IMR-90 (cell line): ENCODE measurements at regions not wholly inside any gene's neighbourhood (a gene's known extent, or its start where the extent isn't known, plus 50 kb on each side); places are given as distances from the start of the nearest gene placed in this dataset.

Experiments
- ATAC-seq: fragments of 200-7000 bp; cut with Tn5 transposase; 2 replicates; pipeline ENCODE4 v1.9.1; 2020; ENCODE audit warnings: low read depth, mild to moderate bottlenecking, moderate library complexity
- BruUV-seq: library from RNA; stranded (reverse); fragments of 400-500 nt; replicated peaks from 2 replicates; lab custom pipeline; 2021; lab: Mats Ljungman, UMichigan
- CTCF ChIA-PET: fragments of 300-600 bp; formaldehyde crosslinking; extraction: SDS; loops from one replicate; lab custom pipeline; 2021; ENCODE audit warnings: antibody characterized with exemption; lab: Yijun Ruan, JAX
- POLR2A ChIA-PET: fragments of 300-600 bp; sonication (Branson Sonifier 250); formaldehyde crosslinking; loops from one replicate; lab custom pipeline; 2022; ENCODE audit warnings: antibody characterized with exemption; ENCODE audit not compliant: unreplicated experiment; lab: Charles Lee
- DNase-seq: peaks from one replicate; pipeline ENCODE4 v3.0.0; 2013
- H2AFZ ChIP-seq: replicated peaks from 2 replicates; pipeline ENCODE3; 2013; ENCODE audit warnings: low read length, mild to moderate bottlenecking; ENCODE audit not compliant: poor library complexity
- H2AK5ac ChIP-seq: 2 replicates; pipeline ENCODE4 v1.6.1; 2013; ENCODE audit warnings: low read depth, low read length, inconsistent platforms
- H2AK9ac ChIP-seq: replicated peaks from 2 replicates; pipeline ENCODE3; 2013; ENCODE audit warnings: mild to moderate bottlenecking, low read depth, low read length, moderate library complexity; ENCODE audit not compliant: poor library complexity
- H2BK120ac ChIP-seq: 2 replicates; pipeline ENCODE4 v1.6.1; 2013; ENCODE audit warnings: low read depth, low read length, inconsistent platforms
- H2BK15ac ChIP-seq: 3 replicates; pipeline ENCODE4 v1.6.1; 2013; ENCODE audit warnings: low read depth, low read length, inconsistent platforms
- H2BK20ac ChIP-seq: 2 replicates; pipeline ENCODE4 v1.6.1; 2013; ENCODE audit warnings: low read depth, mild to moderate bottlenecking, inconsistent platforms, low read length, moderate library complexity
- H2BK5ac ChIP-seq: 2 replicates; pipeline ENCODE4 v1.6.1; 2013; ENCODE audit warnings: mild to moderate bottlenecking, low read depth, low read length, inconsistent platforms; ENCODE audit not compliant: poor library complexity, severe bottlenecking
- H3K14ac ChIP-seq: replicated peaks from 2 replicates; pipeline ENCODE4 v1.6.1; 2013; ENCODE audit warnings: low read depth, low read length, inconsistent platforms
- H3K18ac ChIP-seq: 2 replicates; pipeline ENCODE4 v1.6.1; 2013; ENCODE audit warnings: low read depth, low read length, control low read depth
- H3K23ac ChIP-seq: 2 replicates; pipeline ENCODE4 v1.6.1; 2013; ENCODE audit warnings: low read depth, low read length, inconsistent platforms
- H3K27ac ChIP-seq: 2 replicates; pipeline ENCODE4 v1.5.1; 2013; ENCODE audit warnings: mild to moderate bottlenecking, control low read depth, low read length; ENCODE audit not compliant: insufficient read depth
- H3K27me3 ChIP-seq: 2 replicates; pipeline ENCODE4 v1.6.1; 2013; ENCODE audit warnings: low read length; ENCODE audit not compliant: control insufficient read depth, insufficient read depth
- H3K36me3 ChIP-seq: 2 replicates; pipeline ENCODE4 v1.6.1; 2013; ENCODE audit warnings: low read length, mixed read lengths; ENCODE audit not compliant: control insufficient read depth, insufficient read depth
- H3K4ac ChIP-seq: 2 replicates; pipeline ENCODE4 v1.6.1; 2013; ENCODE audit warnings: low read depth, low read length, inconsistent platforms
- H3K4me1 ChIP-seq: 2 replicates; pipeline ENCODE4 v1.6.1; 2013; ENCODE audit warnings: low read length, mixed read lengths; ENCODE audit not compliant: control insufficient read depth, insufficient read depth
- H3K4me2 ChIP-seq: 2 replicates; pipeline ENCODE4 v1.6.1; 2013; ENCODE audit warnings: low read depth, mild to moderate bottlenecking, control low read depth, low read length, moderate library complexity
- H3K4me3 ChIP-seq: 2 replicates; pipeline ENCODE4 v1.5.1; 2013; ENCODE audit warnings: low read depth, mild to moderate bottlenecking, control low read depth, low read length, moderate library complexity; ENCODE audit not compliant: insufficient read depth
- H3K56ac ChIP-seq: 2 replicates; pipeline ENCODE4 v1.6.1; 2013; ENCODE audit warnings: low read length, inconsistent platforms; ENCODE audit not compliant: insufficient read depth; ENCODE audit errors: extremely low read depth
- H3K79me1 ChIP-seq, 2 experiments: 2 replicates each; pipeline ENCODE4 v1.6.1; 2013; ENCODE audit warnings: low read length in 2 of 2, inconsistent platforms in 1 of 2, low read depth in 1 of 2
- H3K9ac ChIP-seq: 2 replicates; pipeline ENCODE4 v1.6.1; 2013; ENCODE audit warnings: low read depth, low read length, control low read depth
- H3K9me1 ChIP-seq: 2 replicates; pipeline ENCODE4 v1.6.1; 2013; ENCODE audit warnings: low read length, inconsistent platforms; ENCODE audit not compliant: insufficient read depth
- H3K9me3 ChIP-seq: 2 replicates; pipeline ENCODE4 v1.6.1; 2013; ENCODE audit warnings: low read length; ENCODE audit not compliant: control insufficient read depth, insufficient read depth
- H4K20me1 ChIP-seq: 2 replicates; pipeline ENCODE4 v1.6.1; 2013; ENCODE audit warnings: low read length, inconsistent platforms; ENCODE audit not compliant: insufficient read depth
- H4K5ac ChIP-seq: 2 replicates; pipeline ENCODE4 v1.6.1; 2013; ENCODE audit warnings: mild to moderate bottlenecking, low read depth, low read length, control low read depth
- H4K8ac ChIP-seq, 2 experiments: 2 replicates each; pipeline ENCODE4 v1.6.1; 2013; ENCODE audit warnings: low read depth in 2 of 2, low read length in 2 of 2, control low read depth in 1 of 2, inconsistent platforms in 1 of 2
- H4K91ac ChIP-seq: 2 replicates; pipeline ENCODE4 v1.6.1; 2013; ENCODE audit warnings: low read depth, low read length, inconsistent platforms; ENCODE audit not compliant: insufficient read depth
- BHLHE40 ChIP-seq: fragments of 150-350 bp; IDR thresholded peaks from 2 replicates; pipeline ENCODE4 v1.6.1; 2016; ENCODE audit warnings: mild to moderate bottlenecking, low read depth, low read length
- CEBPB ChIP-seq: IDR thresholded peaks from 2 replicates; pipeline ENCODE4 v1.6.1; 2012; ENCODE audit warnings: low read depth, low read length, improper control_type of control experiment
- CHD1 ChIP-seq: IDR thresholded peaks from 2 replicates; pipeline ENCODE4 v1.6.1; 2012; ENCODE audit warnings: low read depth, low read length, improper control_type of control experiment
- MAFK ChIP-seq: IDR thresholded peaks from 2 replicates; pipeline ENCODE4 v1.6.1; 2012; ENCODE audit warnings: low read depth, low read length, improper control_type of control experiment
- MXI1 ChIP-seq: IDR thresholded peaks from 2 replicates; pipeline ENCODE4 v1.6.1; 2012; ENCODE audit warnings: low read depth, mild to moderate bottlenecking, low read length, moderate library complexity, borderline replicate concordance
- NFE2L2 ChIP-seq: fragments of 150-350 bp; IDR thresholded peaks from 2 replicates; pipeline ENCODE4 v1.6.1; 2016; ENCODE audit warnings: low read depth, mild to moderate bottlenecking, low read length
- WGBS, 2 experiments: methylation state at CpG; one replicate each; pipeline versions ENCODE4 v1.1.5 to v1.1.7; 2013; ENCODE audit warnings: missing lambda C conversion rate in 2 of 2; ENCODE audit not compliant: insufficient read length in 1 of 2; ENCODE audit errors: extremely low coverage in 2 of 2; 5-methylcytosine and 5-hydroxymethylcytosine counted together
- dilution Hi-C: fragments of 300-500 bp; cut with HindIII; formaldehyde crosslinking; loops from one replicate; pipeline ENCODE4 v1.14.3; 2018; ENCODE audit warnings: low sequenced_read_pairs; ENCODE audit not compliant: unreplicated experiment
- in situ Hi-C: fragments of 300-500 bp; cut with MboI; formaldehyde crosslinking; loops from 3 replicates; pipeline ENCODE4 v1.14.3; 2019; ENCODE audit warnings: low sequenced_read_pairs, inconsistent platforms, mixed read lengths
- intact Hi-C: fragments of 100-400 bp; cut with micrococcal nuclease; formaldehyde crosslinking; loops from 2 replicates; pipeline ENCODE4 v1.10.0; 2022
- TF ChIP-seq, protein P1 (sequence below): fragments of 150-350 bp; IDR thresholded peaks from 2 replicates; pipeline ENCODE4 v1.6.1; 2016; ENCODE audit warnings: low read depth, mild to moderate bottlenecking, low read length, moderate library complexity, borderline replicate concordance
- TF ChIP-seq, protein P2 (sequence below): conservative IDR thresholded peaks from 2 replicates; pipeline ENCODE4 v1.5.1; 2012; ENCODE audit warnings: mild to moderate bottlenecking, low read depth, low read length, improper control_type of control experiment
- TF ChIP-seq, protein P3 (sequence below): fragments of 150-350 bp; IDR thresholded peaks from 2 replicates; pipeline ENCODE4 v1.6.1; 2017; ENCODE audit warnings: mild to moderate bottlenecking, antibody characterized with exemption, low read length, low read depth

DNA sequence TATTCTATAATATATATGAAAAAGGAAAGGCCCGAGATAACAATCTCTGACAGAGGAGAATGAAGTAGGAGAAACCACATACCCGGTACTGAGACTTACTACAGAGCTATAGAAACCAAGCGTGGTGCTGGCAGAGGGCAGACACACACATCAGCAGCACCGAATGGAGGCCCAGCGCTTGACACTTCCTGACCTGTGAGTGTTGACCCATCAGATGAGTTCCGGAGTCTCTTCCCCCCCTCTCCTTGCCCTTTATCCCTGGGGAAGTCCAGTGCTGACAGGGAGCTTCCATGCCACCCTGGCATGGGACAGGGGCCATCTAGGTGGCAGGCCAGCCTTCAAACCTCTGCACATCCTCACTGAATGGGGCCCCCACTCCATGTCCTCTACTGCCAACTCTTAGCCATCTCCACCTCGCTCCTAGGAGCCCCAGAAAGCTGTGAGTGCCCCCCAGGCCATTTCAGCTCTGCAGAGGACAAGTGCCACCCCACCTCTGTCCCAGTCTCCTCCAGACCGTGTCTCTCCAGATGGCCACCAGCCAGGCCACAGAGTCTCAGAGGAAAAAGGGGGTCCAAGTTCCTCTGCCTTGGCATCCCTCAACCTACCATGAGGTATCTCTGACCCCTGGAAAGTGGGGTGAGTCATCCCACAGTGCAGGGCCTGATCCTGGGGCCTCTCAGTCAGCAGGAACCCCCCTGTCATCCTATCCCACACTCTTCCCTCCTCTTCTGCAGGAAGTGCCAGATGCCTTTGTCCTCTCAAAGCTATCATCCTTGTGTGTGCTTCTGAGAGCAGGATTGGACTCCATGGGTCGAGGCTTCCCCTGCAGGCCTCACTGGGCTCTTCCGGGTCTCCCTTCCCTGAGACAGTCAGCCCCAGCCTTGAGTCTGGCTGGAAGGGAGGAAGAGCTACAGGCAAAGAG lies 116.5 kb upstream of the ALDH1A3 start (continued):
- TF ChIP-seq CEBPB (no peak), MXI1 (no peak)

DNA sequence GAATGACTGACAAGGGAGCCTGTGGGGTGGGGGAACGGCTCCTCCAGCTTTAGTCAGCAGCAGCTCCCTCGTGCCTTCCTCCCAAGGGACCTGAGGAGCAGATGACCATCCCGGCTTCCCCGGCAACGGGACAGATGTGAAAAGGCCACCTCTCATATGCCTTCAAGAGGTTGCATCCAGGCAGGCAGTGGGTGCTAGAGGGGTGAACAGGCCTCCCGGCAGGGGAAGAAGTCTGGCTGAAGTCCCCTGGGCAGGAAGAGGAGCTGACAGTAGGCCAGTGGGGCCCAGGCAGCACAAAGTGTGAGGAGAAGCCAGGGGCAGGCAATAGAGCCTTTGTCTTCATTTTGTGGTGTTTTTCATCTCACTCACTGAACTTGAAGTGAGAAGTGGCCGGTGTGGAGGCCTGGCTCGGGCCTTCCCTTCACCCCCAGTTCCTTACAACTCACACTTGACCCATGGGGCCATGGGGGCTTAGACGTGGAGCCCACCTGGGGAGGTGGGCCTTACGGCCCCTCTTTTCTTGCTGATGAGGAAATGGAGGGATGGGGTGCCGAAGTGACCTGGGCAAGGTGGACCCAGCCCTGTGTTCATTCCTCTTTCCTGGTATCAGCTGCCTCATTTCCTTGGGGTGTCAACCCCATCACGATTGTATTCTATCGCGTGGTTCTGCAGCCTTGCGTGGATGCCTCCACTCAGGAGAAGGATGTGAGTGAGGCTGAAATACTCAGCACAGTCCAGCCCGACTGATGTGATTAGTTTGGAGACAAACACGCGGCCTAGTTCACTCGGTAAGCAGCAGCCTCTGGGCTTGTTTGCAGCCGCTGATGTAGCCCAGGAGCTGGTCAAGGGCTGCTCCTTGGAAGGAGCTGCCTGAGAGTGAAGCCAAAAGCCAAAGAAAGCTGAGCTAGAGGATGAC lies 115.5 kb upstream of the ALDH1A3 start:
- ChIA-PET CTCF (no interaction called here), POLR2A (no interaction called here)
- H4K5ac ChIP-seq = no peak overlapping the region; the same call in 1 of the 2 replicates
- 90% methylated on average over 8 of the region's 20 CpGs; no CpG with 5 or more reads in 1 of the 2 experiments for WGBS, 2 experiments
- no peak overlapping the region for H2BK120ac ChIP-seq
- peak overlapping the region; percentile 5 for H2AK9ac ChIP-seq
- no peaks in the 10 kb centered on the region for H3K79me1 ChIP-seq
- peaks cover 9% of the 10 kb centered on the region; the same call in 1 of the 2 replicates for H3K9me1 ChIP-seq
- H3K14ac ChIP-seq = no peak overlapping the region
- no peaks in the 10 kb centered on the region for H3K9me3 ChIP-seq
- H3K4me1 ChIP-seq = peaks cover 12% of the 10 kb centered on the region
- peak overlapping the region; percentile 49; the same call in 1 of the 2 replicates for H4K91ac ChIP-seq
- H3K36me3 ChIP-seq = no peaks in the 10 kb centered on the region
- dilution Hi-C loops (no loop called here), intact Hi-C loops (no loop called here), in situ Hi-C loops (no loop called here)
- no peak overlapping the region for H2BK15ac ChIP-seq
- H4K8ac ChIP-seq = no peak overlapping the region; a peak in 1 of 4 replicates
- no peak overlapping the region for H2BK20ac ChIP-seq
- no peaks in the 10 kb centered on the region for H3K27me3 ChIP-seq
- no peaks in the 10 kb centered on the region for H4K20me1 ChIP-seq
- H2AK5ac ChIP-seq = peak overlapping the region; percentile 71; the same call in 1 of the 2 replicates
- no peak for ATAC-seq
- DNase-seq = no peak
- BruUV-seq = no TSS peak
- H2AFZ ChIP-seq = peak overlapping the region; percentile 47
- H3K4me2 ChIP-seq = no peak overlapping the region
- no peak overlapping the region for H3K9ac ChIP-seq
- H3K56ac ChIP-seq = no peak overlapping the region
- peak overlapping the region; percentile 45; the same call in 1 of the 2 replicates for H3K4ac ChIP-seq
- no peak overlapping the region for H3K27ac ChIP-seq
- no peak overlapping the region for H2BK5ac ChIP-seq
- no peak overlapping the region for H3K23ac ChIP-seq
- no peak overlapping the region for H3K18ac ChIP-seq
- H3K4me3 ChIP-seq = no peak overlapping the region
- no peak for TF ChIP-seq CHD1
- TF ChIP-seq BHLHE40 = no peak
- TF ChIP-seq, protein P1, sequence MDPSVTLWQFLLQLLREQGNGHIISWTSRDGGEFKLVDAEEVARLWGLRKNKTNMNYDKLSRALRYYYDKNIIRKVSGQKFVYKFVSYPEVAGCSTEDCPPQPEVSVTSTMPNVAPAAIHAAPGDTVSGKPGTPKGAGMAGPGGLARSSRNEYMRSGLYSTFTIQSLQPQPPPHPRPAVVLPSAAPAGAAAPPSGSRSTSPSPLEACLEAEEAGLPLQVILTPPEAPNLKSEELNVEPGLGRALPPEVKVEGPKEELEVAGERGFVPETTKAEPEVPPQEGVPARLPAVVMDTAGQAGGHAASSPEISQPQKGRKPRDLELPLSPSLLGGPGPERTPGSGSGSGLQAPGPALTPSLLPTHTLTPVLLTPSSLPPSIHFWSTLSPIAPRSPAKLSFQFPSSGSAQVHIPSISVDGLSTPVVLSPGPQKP = no peak
- TF ChIP-seq NFE2L2 = no peak
- TF ChIP-seq MAFK = no peak
- TF ChIP-seq, protein P2, sequence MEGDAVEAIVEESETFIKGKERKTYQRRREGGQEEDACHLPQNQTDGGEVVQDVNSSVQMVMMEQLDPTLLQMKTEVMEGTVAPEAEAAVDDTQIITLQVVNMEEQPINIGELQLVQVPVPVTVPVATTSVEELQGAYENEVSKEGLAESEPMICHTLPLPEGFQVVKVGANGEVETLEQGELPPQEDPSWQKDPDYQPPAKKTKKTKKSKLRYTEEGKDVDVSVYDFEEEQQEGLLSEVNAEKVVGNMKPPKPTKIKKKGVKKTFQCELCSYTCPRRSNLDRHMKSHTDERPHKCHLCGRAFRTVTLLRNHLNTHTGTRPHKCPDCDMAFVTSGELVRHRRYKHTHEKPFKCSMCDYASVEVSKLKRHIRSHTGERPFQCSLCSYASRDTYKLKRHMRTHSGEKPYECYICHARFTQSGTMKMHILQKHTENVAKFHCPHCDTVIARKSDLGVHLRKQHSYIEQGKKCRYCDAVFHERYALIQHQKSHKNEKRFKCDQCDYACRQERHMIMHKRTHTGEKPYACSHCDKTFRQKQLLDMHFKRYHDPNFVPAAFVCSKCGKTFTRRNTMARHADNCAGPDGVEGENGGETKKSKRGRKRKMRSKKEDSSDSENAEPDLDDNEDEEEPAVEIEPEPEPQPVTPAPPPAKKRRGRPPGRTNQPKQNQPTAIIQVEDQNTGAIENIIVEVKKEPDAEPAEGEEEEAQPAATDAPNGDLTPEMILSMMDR = no peak
- TF ChIP-seq, protein P3, sequence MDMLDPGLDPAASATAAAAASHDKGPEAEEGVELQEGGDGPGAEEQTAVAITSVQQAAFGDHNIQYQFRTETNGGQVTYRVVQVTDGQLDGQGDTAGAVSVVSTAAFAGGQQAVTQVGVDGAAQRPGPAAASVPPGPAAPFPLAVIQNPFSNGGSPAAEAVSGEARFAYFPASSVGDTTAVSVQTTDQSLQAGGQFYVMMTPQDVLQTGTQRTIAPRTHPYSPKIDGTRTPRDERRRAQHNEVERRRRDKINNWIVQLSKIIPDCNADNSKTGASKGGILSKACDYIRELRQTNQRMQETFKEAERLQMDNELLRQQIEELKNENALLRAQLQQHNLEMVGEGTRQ = no peak
